ENCODE measurements at regions not wholly inside any gene's neighbourhood (a gene's known extent, or its start where the extent isn't known, plus 50 kb on each side); places are given as distances from the start of the nearest gene placed in this dataset.

- Histone ChIP-seq H3K36me3 (ENCODE audit: insufficient read depth, low read length) (no peaks in the 10 kb centered on the region), H3K27me3 (ENCODE audit: control insufficient read depth in 1 of 2, insufficient read depth in 2 of 2, low read length in 2 of 2) (peaks cover 3 to 4% of the 10 kb centered on the region in 2 experiments), H3K4me1 (ENCODE audit: insufficient read depth, low read length) (no peaks in the 10 kb centered on the region), H3K4me3 (ENCODE audit: low read length) (no peak overlapping the region), H3K9me3 (ENCODE audit: control insufficient read depth in 1 of 2, insufficient read depth in 1 of 2, low read length in 2 of 2) (no peaks in the 10 kb centered on the region), H3K27ac (ENCODE audit: low read depth in 1 of 2, low read length in 2 of 2) (no peak overlapping the region)
- DNase-seq: no peak
- Mint-ChIP-seq H3K9me3 (no peaks in the 10 kb centered on the region), H3K4me1 (ENCODE audit: low read depth) (no peaks in the 10 kb centered on the region), H3K27ac (no peak overlapping the region), H3K36me3 (ENCODE audit: low read depth) (no peaks in the 10 kb centered on the region), H3K27me3 (peaks cover 10% of the 10 kb centered on the region), H3K4me3 (no peak overlapping the region)
- ChIA-PET POLR2A (no interaction called here), CTCF (no interaction called here)
- no peak for ATAC-seq (ENCODE audit: poor library complexity)
- TF ChIP-seq CTCF (IDR thresholded peaks at IDR 0.05): no peak
- intact Hi-C loops (cut with DNase I, micrococcal nuclease): no loop called here
Observed at GRCh38 chr5:115413651-115414050, 117.2 kb upstream of the CCDC112 start.

- ChIA-PET POLR2A (no interaction called here), CTCF (no interaction called here)
- TF ChIP-seq CTCF (IDR thresholded peaks at IDR 0.05): no peak
- no peaks in the 10 kb centered on the region for H3K36me3 ChIP-seq (ENCODE audit: insufficient read depth, low read length)
- Mint-ChIP-seq H3K4me3 (no peak overlapping the region), H3K4me1 (ENCODE audit: low read depth) (no peaks in the 10 kb centered on the region), H3K27me3 (peaks cover 23% of the 10 kb centered on the region), H3K9me3 (no peaks in the 10 kb centered on the region), H3K36me3 (ENCODE audit: low read depth) (no peaks in the 10 kb centered on the region), H3K27ac (no peak overlapping the region)
- intact Hi-C loops (cut with DNase I, micrococcal nuclease): no loop called here
- no peak overlapping the region for H3K4me3 ChIP-seq (ENCODE audit: low read length)
- no peaks in the 10 kb centered on the region for H3K4me1 ChIP-seq (ENCODE audit: insufficient read depth, low read length)
- no peak overlapping the region for H3K27ac ChIP-seq (ENCODE audit: low read depth in 1 of 2, low read length in 2 of 2)
- ATAC-seq (ENCODE audit: poor library complexity): no peak
- H3K9me3 ChIP-seq (ENCODE audit: control insufficient read depth in 1 of 2, insufficient read depth in 1 of 2, low read length in 2 of 2): no peaks in the 10 kb centered on the region
- no peak for DNase-seq
- peaks cover 2 to 5% of the 10 kb centered on the region in 2 experiments for H3K27me3 ChIP-seq (ENCODE audit: control insufficient read depth in 1 of 2, insufficient read depth in 2 of 2, low read length in 2 of 2)
Observed at GRCh38 chr5:115409094-115409493, 112.6 kb upstream of the CCDC112 start.

GRCh38 chr5:115402822-115403577, 106.5 kb upstream of the CCDC112 start:
- Mint-ChIP-seq H3K27ac (no peak overlapping the region), H3K27me3 (peaks cover 33% of the 10 kb centered on the region), H3K4me1 (ENCODE audit: low read depth) (no peaks in the 10 kb centered on the region), H3K36me3 (ENCODE audit: low read depth) (no peaks in the 10 kb centered on the region), H3K4me3 (no peak overlapping the region), H3K9me3 (no peaks in the 10 kb centered on the region)
- intact Hi-C loops (cut with DNase I, micrococcal nuclease): no loop called here
- no peak for TF ChIP-seq CTCF (IDR thresholded peaks at IDR 0.05)
- Histone ChIP-seq H3K4me1 (ENCODE audit: insufficient read depth, low read length) (no peaks in the 10 kb centered on the region), H3K27ac (ENCODE audit: low read depth in 1 of 2, low read length in 2 of 2) (no peak overlapping the region), H3K36me3 (ENCODE audit: insufficient read depth, low read length) (no peaks in the 10 kb centered on the region), H3K27me3 (ENCODE audit: control insufficient read depth in 1 of 2, insufficient read depth in 2 of 2, low read length in 2 of 2) (no peaks in the 10 kb centered on the region), H3K9me3 (ENCODE audit: control insufficient read depth in 1 of 2, insufficient read depth in 1 of 2, low read length in 2 of 2) (peaks cover 0 to 4% of the 10 kb centered on the region in 2 experiments), H3K4me3 (ENCODE audit: low read length) (no peak overlapping the region)
- DNase-seq (no peak), ATAC-seq (ENCODE audit: poor library complexity) (no peak)
- CTCF ChIA-PET: no interaction called here
- POLR2A ChIA-PET: no interaction called here
